Peyer's patch (tissue), 4 donors: ENCODE measurements at regions not wholly inside any gene's neighbourhood (a gene's known extent, or its start where the extent isn't known, plus 50 kb on each side); places are given as distances from the start of the nearest gene placed in this dataset.

Source experiments
- CTCF ChIP-seq, 6 experiments: fragments of 450-650 bp in 4 of 6; fragments of 200-600 bp in 2 of 6; sonication (generic) in 1 of 6; IDR thresholded peaks; one replicate each; pipeline ENCODE4 v1.5.1; 2017 to 2019; ENCODE audit warnings: antibody characterized with exemption in 6 of 6, mild to moderate bottlenecking in 3 of 6, moderate library complexity in 1 of 6
- POLR2A ChIP-seq, 2 donors: fragments of 450-650 bp; IDR thresholded peaks; one replicate each; pipeline ENCODE4 v1.5.1; 2017; ENCODE audit warnings: antibody characterized with exemption in 2 of 2, mild to moderate bottlenecking in 2 of 2, moderate library complexity in 2 of 2

GRCh38 chr2:235133837-235134236 is 182.0 kb downstream of the SH3BP4 start:
- TF ChIP-seq CTCF (IDR thresholded peaks at IDR 0.05) = no peak
- TF ChIP-seq POLR2A (IDR thresholded peaks at IDR 0.05) = no peak
